HuH-7.5 (cell line): ENCODE measurements at regions not wholly inside any gene's neighbourhood (a gene's known extent, or its start where the extent isn't known, plus 50 kb on each side); places are given as distances from the start of the nearest gene placed in this dataset.

Experiments used
- DNase-seq: peaks from one replicate; pipeline ENCODE4 v3.0.0; 2011; ENCODE audit warnings: low spot score

DNA sequence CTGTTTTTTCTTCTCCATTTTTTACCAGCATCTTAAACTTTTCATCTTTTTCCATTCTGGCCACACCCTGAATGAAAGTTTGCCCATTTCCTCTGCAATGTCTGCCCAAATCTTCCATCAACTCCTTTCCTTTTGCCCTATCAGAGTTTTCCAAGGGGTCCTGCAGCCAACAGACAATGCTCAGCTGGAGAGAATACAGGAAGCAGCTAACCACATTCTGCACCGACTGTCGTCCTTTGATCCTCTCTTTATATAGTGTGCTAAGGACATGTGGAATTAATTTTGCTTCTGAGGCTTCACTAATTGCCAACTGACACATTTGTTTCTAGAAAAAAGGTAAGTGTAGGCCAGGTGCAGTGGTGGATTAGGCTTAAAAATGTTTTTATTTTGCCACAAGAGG is 50.5 kb upstream of the DLX2 start:
- no peak for DNase-seq

- DNase-seq: no peak
Observed at GRCh38 chr2:172153757-172154156, 51.1 kb upstream of the DLX2 start.

DNA sequence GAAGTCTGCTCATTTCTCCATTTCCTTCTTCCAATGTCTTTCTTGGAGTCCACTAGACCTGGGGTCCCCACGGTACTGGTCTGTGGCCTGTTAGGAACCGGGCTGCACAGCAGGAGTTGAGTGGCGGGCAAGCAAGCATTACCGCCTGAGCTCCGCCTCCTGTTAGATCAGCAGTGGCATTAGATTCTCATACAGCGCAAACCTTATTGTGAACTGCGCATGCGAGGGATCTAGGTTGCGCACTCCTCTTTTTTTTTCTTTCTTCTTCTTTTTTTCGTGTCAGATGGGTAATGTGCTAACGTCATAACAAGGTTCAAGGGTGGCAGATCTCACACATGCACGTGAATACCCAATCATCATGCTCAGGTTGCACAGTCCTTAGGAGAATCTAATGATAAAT is 53.1 kb upstream of the DLX2 start:
- no peak for DNase-seq

DNA sequence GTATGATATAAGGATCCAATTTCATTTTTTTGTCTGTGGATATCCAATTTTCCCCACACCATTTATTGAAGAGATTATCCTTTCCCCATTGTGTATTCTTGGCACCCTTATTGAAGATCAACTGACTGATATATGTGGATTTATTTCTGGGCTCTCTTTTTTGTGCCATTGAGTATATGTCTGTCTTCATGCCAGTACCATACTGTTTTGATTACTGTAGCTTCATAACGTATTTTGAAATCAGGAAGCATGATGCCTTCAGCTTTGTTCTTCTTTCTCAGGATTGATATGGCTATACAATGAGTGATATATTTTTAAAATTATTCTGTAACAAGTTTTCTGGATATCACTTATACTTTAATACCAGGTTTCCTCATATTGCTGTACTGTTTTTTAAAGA is 58.1 kb upstream of the DLX2 start:
- DNase-seq: no peak

DNA sequence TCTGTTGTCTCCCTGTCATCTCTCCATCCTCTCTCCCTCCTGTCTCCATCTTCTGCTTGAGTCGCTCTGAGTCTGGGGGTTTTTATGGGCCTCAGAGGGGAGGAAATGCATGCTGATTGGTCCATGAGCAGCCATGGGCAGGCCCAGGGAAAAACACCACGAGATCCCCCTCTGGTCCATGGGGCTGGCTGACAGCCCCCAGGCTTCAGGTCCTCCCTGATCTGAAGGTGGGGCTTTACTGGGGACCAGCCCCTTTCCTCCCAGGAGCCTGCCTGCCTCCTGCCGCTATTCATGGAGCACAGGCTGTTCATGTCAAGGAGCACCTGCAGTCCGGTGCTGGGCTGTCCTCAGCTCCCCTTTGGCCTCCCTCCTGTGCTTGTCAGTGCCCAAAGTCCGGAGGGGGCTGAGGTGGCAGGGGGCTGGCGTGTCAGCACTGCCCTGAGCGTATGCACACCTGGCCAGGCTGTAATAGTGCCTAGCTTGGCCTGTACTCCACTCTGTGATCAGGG is 59.6 kb upstream of the DLX2 start:
- DNase-seq: no peak

GRCh38 chr2:172162739-172163336 is 60.1 kb upstream of the DLX2 start:
- no peak for DNase-seq

GRCh38 chr2:172168917-172169346 is 66.2 kb upstream of the DLX2 start:
- no peak for DNase-seq

- no peak for DNase-seq
Observed at GRCh38 chr2:172169611-172170010, 66.9 kb upstream of the DLX2 start.

DNA sequence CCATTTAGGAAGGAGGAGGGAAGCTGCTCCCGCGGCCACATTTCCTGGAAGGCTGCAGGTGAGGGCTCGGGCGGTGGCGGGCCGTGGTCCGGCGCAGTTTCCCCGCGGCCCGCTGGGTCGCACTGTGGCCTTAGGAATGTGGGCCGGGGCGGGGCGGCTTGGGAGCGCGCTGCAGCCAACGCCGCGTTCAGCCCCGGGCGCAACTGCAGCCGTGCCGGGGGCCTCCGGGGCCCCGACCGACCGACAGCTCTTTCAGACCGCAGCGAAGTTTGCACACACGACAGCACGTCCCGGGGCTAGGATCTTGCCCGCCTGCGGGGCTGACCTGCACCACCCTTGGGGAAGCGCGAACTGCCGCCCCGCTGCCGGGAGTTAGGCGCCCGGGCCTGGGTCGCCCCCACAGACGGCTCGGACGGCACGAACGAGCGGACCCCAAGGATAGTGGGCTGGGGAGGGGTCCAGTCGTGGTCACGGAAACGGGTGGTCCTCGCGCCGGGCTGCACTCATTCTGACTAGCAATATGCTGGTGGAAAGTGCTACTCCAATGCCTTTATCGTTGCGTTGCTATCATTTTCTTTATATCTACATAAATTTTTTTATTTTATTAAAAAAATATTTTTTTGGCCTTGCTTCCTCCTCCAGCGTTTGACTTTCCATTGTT is 69.9 kb upstream of the DLX2 start:
- DNase-seq: peak; percentile 77

GRCh38 chr2:172173174-172173706 is 70.5 kb upstream of the DLX2 start:
- no peak for DNase-seq

GRCh38 chr2:172177581-172177980 is 74.9 kb upstream of the DLX2 start:
- DNase-seq: no peak

DNA sequence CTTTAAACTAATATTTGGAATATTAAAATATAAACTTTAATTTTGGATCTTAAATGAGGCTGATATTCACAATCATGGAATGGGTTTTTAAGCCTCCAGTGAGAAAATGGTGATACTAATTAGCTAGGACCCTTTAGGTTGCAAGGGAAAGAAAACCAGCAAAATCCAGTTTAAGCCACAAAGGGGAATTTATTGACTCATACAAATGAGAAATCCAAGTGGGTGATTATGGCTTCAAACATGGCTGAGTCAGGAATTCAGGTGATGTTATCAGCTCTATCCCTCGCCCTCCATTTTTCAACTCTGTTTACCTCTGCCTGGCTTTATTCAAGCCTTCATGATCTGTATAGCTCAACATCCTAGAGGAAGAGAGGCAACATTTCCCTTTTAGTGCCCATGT is 75.3 kb upstream of the DLX2 start:
- no peak for DNase-seq

DNA sequence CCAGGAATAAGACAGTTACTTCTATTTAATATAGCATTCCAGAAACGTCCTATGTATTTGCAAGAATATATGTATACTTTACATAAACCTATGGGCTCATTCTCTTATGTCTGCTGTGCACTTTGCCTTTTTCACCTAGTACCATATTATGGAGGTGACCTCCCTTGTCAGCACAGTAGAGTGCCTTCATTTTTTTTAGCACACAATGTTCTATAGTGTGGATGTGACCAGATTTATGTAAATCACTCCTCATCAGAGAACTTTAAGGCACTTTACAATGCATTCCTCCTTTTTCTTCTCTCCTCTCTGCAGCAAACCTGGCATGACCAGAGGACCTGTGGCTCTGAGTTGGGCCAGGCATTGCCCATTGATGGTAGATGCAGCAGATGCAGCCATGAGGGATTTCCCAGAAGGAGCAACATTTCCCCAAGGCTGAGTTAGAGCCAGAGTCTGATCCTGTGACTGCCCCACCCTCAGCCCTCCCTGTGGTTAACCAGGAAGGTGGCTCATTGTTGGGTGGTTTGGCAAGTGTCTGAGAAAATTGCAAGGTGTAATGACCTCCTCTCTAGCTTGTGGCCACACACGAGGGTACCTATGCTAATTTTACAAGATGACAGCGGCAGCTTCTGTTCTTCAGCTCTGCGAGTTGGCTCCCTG is 76.5 kb upstream of the DLX2 start:
- DNase-seq: no peak

- no peak for DNase-seq
Observed at GRCh38 chr2:172181840-172182239, 79.1 kb upstream of the DLX2 start.

DNA sequence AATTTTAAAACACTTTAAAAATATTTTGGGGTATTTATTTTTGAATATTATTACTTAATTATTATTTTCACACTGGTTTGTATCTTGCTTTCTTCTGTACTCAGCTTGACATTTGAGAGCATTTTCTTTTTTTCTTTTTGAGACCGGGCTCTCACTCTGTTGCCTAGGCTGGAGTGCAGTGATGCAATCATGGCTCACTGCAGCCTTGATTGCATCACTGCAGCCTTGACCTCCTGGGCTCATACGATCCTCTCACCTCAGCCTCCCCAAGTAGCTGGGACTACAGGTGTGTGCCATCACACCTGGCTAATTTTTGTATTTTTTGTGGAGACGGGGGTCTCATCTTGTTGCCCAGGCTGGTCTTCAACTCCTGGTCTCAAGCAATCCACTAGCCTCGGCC is 79.9 kb upstream of the DLX2 start:
- no peak for DNase-seq

DNA sequence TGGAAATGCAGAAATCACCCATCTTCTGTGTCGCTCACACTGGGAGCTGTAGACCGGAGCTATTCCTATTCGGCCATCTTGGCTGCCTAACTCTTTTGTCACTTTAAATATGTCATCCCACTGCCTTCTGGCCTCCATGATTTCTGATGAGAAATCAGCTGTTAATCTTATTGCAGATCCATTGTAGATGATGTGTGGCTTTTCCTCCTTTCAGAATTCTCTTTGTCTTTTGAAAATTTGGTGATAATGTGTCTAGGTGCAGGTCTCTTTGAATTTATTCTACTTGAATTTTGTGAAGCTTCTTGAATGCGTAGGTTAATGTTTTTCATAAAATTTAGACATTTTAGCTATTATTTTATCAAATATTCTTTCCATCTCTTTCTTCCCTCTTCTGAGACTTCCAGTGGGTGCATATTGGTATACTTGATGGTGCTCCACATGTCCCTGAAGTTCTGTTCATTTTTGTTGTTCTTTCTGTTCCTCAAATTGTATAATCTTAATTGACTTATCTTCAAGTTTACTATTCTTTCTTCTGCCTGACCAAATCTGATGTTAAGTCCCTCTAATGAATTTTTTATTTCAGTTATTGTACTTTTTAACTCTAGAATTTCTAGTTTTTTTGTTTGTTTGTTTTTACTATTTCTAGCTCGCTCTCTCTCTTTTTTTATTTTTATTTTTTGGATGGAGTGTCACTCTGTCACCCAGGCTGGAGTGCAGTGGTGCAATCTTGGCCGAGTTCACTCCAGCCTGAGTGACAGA is 90.8 kb upstream of the DLX2 start:
- no peak for DNase-seq

- DNase-seq: no peak
Observed at GRCh38 chr2:172195836-172196376, 93.2 kb upstream of the DLX2 start.

GRCh38 chr2:172196768-172197431 is 94.2 kb upstream of the DLX2 start:
- DNase-seq: no peak

- no peak for DNase-seq
Observed at GRCh38 chr2:172198361-172198760, 95.7 kb upstream of the DLX2 start.

GRCh38 chr2:172198908-172199307 is 96.2 kb upstream of the DLX2 start:
- no peak for DNase-seq

GRCh38 chr2:172200495-172201085 is 97.9 kb upstream of the DLX2 start:
- DNase-seq: no peak
